HG03378 (cell line): ENCODE measurements at regions not wholly inside any gene's neighbourhood (a gene's known extent, or its start where the extent isn't known, plus 50 kb on each side); places are given as distances from the start of the nearest gene placed in this dataset.

Experiments
- ATAC-seq: cut with Tn5 transposase; IDR thresholded peaks from one replicate; pipeline ENCODE4 v1.9.1; 2021; ENCODE audit warnings: mild to moderate bottlenecking, moderate library complexity; ENCODE audit not compliant: unreplicated experiment

- ATAC-seq = no peak
These were observed 582.5 kb upstream of the MGAT4C start for GRCh38 chr12:86838711-86839110.

GRCh38 chr12:86838260-86838659, 582.1 kb upstream of the MGAT4C start:
- no peak for ATAC-seq

GRCh38 chr12:86837246-86837645, 581.1 kb upstream of the MGAT4C start:
- no peak for ATAC-seq

GRCh38 chr12:86834217-86834616, 578.0 kb upstream of the MGAT4C start:
- ATAC-seq = no peak

GRCh38 chr12:86827409-86827808, 571.2 kb upstream of the MGAT4C start:
- ATAC-seq = no peak

- no peak for ATAC-seq
These were observed 569.9 kb upstream of the MGAT4C start for GRCh38 chr12:86826051-86826450.

GRCh38 chr12:86801439-86801838, 545.2 kb upstream of the MGAT4C start:
- no peak for ATAC-seq

GRCh38 chr12:86799616-86800015, 543.4 kb upstream of the MGAT4C start:
- no peak for ATAC-seq

GRCh38 chr12:86796550-86796949, 540.4 kb upstream of the MGAT4C start:
- ATAC-seq = no peak

GRCh38 chr12:86788661-86789060, 532.5 kb upstream of the MGAT4C start:
- no peak for ATAC-seq

- ATAC-seq = no peak
These were observed 531.2 kb upstream of the MGAT4C start for GRCh38 chr12:86787419-86787818.

- ATAC-seq = no peak
These were observed 521.1 kb upstream of the MGAT4C start for GRCh38 chr12:86777325-86777724.

GRCh38 chr12:86774841-86775388, 518.7 kb upstream of the MGAT4C start:
- no peak for ATAC-seq

GRCh38 chr12:86772696-86773095, 516.5 kb upstream of the MGAT4C start:
- ATAC-seq = no peak

GRCh38 chr12:86770871-86771270, 514.7 kb upstream of the MGAT4C start:
- no peak for ATAC-seq

- no peak for ATAC-seq
These were observed 492.7 kb upstream of the MGAT4C start for GRCh38 chr12:86748894-86749293.

GRCh38 chr12:86744547-86745212, 488.5 kb upstream of the MGAT4C start:
- no peak for ATAC-seq

GRCh38 chr12:86743875-86744536, 487.8 kb upstream of the MGAT4C start:
- ATAC-seq = no peak

GRCh38 chr12:86741531-86741930, 485.3 kb upstream of the MGAT4C start:
- no peak for ATAC-seq

- ATAC-seq = peak; percentile 64
These were observed 479.7 kb upstream of the MGAT4C start for GRCh38 chr12:86735851-86736250.

- no peak for ATAC-seq
These were observed 478.9 kb upstream of the MGAT4C start for GRCh38 chr12:86735072-86735471.

- no peak for ATAC-seq
These were observed 474.0 kb upstream of the MGAT4C start for GRCh38 chr12:86730233-86730632.
